ENCODE measurements at regions not wholly inside any gene's neighbourhood (a gene's known extent, or its start where the extent isn't known, plus 50 kb on each side); places are given as distances from the start of the nearest gene placed in this dataset.
A peak's percentile ranks its signal among the peaks of the same experiment; 100 is the strongest.
"Not testable (repeated sequence)": the region's sequence is repeated elsewhere in the genome, so short reads cannot be mapped to it uniquely, and the experiment has no call there.

DNA sequence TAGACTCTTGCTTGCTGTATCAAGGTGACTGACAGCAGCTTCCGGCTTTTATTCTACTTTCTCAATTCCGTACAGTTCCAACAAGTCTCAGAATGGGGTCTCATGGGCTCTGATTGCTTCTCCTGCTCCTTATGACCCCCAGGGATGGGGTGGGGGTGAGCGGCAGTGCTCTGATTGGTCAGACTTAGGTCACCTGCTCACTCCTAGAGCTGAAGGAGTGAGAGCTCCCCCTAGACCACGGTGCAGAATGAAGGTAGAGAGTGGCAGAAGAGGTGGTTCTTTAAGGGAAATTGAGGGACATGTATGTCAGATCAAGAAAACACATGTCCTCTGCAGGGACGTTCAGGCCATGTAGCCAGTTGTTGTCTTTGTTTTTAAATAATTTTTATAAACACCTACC, 115.2 kb downstream of the C9orf152 start:
- 100% methylated on average over 1 of the region's 5 CpGs; no CpG with 5 or more reads in 1 of the 2 donors for WGBS, 2 donors (ENCODE audit: low coverage in 1 of 2)
- ATAC-seq, result no peak
- Histone ChIP-seq H3K9me3 (no peaks in the 10 kb centered on the region), H3K27ac (no peak overlapping the region), H3K27me3 (no peaks in the 10 kb centered on the region), H3K36me3 (no peaks in the 10 kb centered on the region), H3K4me3 (no peak overlapping the region), H3K4me1 (peaks cover 0 to 18% (median 16%) of the 10 kb centered on the region in 3 donors)
- TF ChIP-seq POLR2AphosphoS5 (IDR thresholded peaks at IDR 0.05) (no peak), EP300 (IDR thresholded peaks at IDR 0.05) (no peak), POLR2A (IDR thresholded peaks at IDR 0.05) (no peak)
- TF ChIP-seq, protein P1, sequence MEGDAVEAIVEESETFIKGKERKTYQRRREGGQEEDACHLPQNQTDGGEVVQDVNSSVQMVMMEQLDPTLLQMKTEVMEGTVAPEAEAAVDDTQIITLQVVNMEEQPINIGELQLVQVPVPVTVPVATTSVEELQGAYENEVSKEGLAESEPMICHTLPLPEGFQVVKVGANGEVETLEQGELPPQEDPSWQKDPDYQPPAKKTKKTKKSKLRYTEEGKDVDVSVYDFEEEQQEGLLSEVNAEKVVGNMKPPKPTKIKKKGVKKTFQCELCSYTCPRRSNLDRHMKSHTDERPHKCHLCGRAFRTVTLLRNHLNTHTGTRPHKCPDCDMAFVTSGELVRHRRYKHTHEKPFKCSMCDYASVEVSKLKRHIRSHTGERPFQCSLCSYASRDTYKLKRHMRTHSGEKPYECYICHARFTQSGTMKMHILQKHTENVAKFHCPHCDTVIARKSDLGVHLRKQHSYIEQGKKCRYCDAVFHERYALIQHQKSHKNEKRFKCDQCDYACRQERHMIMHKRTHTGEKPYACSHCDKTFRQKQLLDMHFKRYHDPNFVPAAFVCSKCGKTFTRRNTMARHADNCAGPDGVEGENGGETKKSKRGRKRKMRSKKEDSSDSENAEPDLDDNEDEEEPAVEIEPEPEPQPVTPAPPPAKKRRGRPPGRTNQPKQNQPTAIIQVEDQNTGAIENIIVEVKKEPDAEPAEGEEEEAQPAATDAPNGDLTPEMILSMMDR (IDR thresholded peaks at IDR 0.05), result no peak

GRCh38 chr9:110093417-110093816, 114.5 kb downstream of the C9orf152 start:
- TF ChIP-seq POLR2AphosphoS5 (IDR thresholded peaks at IDR 0.05) (no peak), POLR2A (IDR thresholded peaks at IDR 0.05) (no peak), EP300 (IDR thresholded peaks at IDR 0.05) (no peak)
- TF ChIP-seq, protein P1 (IDR thresholded peaks at IDR 0.05), result no peak
- 66 to 75% methylated on average over 2 of the region's 2 CpGs for whole genome bisulfite sequencing, 2 donors (ENCODE audit: low coverage in 1 of 2)
- Histone ChIP-seq H3K36me3 (no peaks in the 10 kb centered on the region), H3K27me3 (no peaks in the 10 kb centered on the region), H3K9me3 (no peaks in the 10 kb centered on the region), H3K4me3 (no peak overlapping the region), H3K4me1 (peaks cover 0 to 18% (median 16%) of the 10 kb centered on the region in 3 donors), H3K27ac (no peak overlapping the region)
- no peak for ATAC-seq

DNA sequence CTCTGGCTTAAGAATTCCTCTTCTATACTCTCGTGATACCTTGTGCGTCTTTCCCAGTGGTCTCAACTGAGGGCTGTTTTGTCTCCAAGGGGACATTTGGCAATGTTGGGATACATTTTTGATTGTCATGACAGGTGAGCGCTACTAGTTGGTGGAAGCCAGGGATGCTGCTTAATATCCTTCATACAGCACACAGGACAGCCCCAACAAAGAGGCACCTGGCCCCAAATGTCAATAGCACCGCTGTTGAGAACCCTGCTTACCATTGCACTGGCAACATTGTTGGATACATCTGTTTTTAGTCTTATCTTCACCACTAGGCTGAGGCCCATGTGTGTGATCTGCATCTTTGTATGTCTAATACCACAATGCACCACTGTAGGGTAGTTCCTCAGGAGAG, 114.1 kb downstream of the C9orf152 start:
- ATAC-seq, result no peak
- H3K27ac ChIP-seq, result no peak overlapping the region
- peaks cover 0 to 21% (median 15%) of the 10 kb centered on the region in 3 donors for H3K4me1 ChIP-seq

GRCh38 chr9:110095161-110095595, 112.8 kb downstream of the C9orf152 start:
- no peak for ATAC-seq
- peak overlapping the region in 2 of 4 donors; percentile 17 to 27 for H3K27ac ChIP-seq
- no peak overlapping the region for H3K4me3 ChIP-seq
- peaks cover 0 to 30% (median 21%) of the 10 kb centered on the region in 3 donors for H3K4me1 ChIP-seq
- no peaks in the 10 kb centered on the region for H3K9me3 ChIP-seq
- 63% methylated on average over 2 of the region's 2 CpGs; no CpG with 5 or more reads in 1 of the 2 donors for WGBS, 2 donors (ENCODE audit: low coverage in 1 of 2)
- H3K36me3 ChIP-seq, result no peaks in the 10 kb centered on the region
- no peaks in the 10 kb centered on the region for H3K27me3 ChIP-seq
- no peak for TF ChIP-seq POLR2A (IDR thresholded peaks at IDR 0.05)

More for the DNA sequence above, 114.1 kb downstream of the C9orf152 start:
- no peak for TF ChIP-seq POLR2AphosphoS5 (IDR thresholded peaks at IDR 0.05)
- TF ChIP-seq, protein P1 (IDR thresholded peaks at IDR 0.05), result no peak
- no peak for TF ChIP-seq POLR2A (IDR thresholded peaks at IDR 0.05)
- TF ChIP-seq EP300 (IDR thresholded peaks at IDR 0.05), result no peak
- Histone ChIP-seq H3K9me3 (no peaks in the 10 kb centered on the region), H3K4me3 (no peak overlapping the region), H3K27me3 (no peaks in the 10 kb centered on the region), H3K36me3 (no peaks in the 10 kb centered on the region)
- 80 to 89% methylated on average over 1 to 3 of the region's 4 CpGs for WGBS, 2 donors (ENCODE audit: low coverage in 1 of 2)

DNA sequence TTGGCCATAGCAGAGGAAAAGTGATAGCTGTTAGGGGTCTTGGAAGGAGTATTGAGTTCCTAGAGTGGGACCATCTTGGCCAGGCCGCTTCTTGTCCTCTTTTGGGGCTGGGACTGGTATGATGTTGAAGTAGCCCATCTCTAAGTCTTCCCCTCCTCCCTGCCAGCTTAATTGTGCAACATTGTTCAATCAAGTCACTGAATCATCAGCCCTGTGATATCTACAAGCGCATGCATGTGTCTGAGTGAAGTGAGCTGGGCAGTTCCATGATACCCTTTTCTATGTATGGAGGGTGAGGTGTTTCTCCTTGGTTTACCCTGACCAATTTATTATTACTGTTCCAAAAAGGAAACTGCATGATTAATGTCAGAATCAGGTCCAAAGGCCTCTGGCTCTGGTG, 112.2 kb downstream of the C9orf152 start:
- Histone ChIP-seq H3K9me3 (no peaks in the 10 kb centered on the region), H3K4me3 (no peak overlapping the region), H3K27me3 (no peaks in the 10 kb centered on the region), H3K27ac (no peak overlapping the region), H3K4me1 (peaks cover 0 to 30% (median 22%) of the 10 kb centered on the region in 3 donors), H3K36me3 (no peaks in the 10 kb centered on the region)
- TF ChIP-seq POLR2A (IDR thresholded peaks at IDR 0.05) (no peak), EP300 (IDR thresholded peaks at IDR 0.05) (no peak), POLR2AphosphoS5 (IDR thresholded peaks at IDR 0.05) (no peak)
- TF ChIP-seq, protein P1 (IDR thresholded peaks at IDR 0.05), result no peak
- WGBS, 2 donors (ENCODE audit: low coverage in 1 of 2), result 83% methylated on average over 2 of the region's 2 CpGs; no CpG with 5 or more reads in 1 of the 2 donors
- peak; percentile 69 for ATAC-seq

DNA sequence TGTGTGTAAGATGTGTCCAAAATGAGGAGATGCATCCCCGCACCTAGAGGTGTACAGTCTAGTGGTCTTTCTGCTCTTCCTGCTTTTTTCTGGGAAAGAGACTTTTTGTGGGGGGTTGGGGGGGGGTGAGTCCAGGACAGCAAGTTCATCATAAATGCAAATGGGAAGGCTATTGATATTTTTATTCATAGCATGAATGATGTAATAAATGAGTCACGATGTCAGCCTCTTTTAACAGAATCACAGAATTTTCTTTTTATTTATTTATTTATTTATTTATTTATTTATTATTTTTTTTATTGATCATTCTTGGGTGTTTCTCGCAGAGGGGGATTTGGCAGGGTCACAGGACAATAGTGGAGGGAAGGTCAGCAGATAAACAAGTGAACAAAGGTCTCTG, 111.3 kb downstream of the C9orf152 start:
- H3K4me1 ChIP-seq, result peaks cover 0 to 30% (median 26%) of the 10 kb centered on the region in 3 donors
- H3K27me3 ChIP-seq, ATAC-seq, H3K4me3 ChIP-seq, H3K9me3 ChIP-seq, H3K27ac ChIP-seq, H3K36me3 ChIP-seq: not testable (repeated sequence)
- 82 to 83% methylated on average over 2 to 3 of the region's 3 CpGs for WGBS, 2 donors (ENCODE audit: low coverage in 1 of 2)
